CD4-positive, alpha-beta T cell treated with Interleukin-10 for 1 hour (primary cell): ENCODE measurements at regions not wholly inside any gene's neighbourhood (a gene's known extent, or its start where the extent isn't known, plus 50 kb on each side); places are given as distances from the start of the nearest gene placed in this dataset.

ENCODE experiments used
- DNase-seq: peaks from one replicate; pipeline ENCODE4 v3.0.0-alpha.2; 2020

DNA sequence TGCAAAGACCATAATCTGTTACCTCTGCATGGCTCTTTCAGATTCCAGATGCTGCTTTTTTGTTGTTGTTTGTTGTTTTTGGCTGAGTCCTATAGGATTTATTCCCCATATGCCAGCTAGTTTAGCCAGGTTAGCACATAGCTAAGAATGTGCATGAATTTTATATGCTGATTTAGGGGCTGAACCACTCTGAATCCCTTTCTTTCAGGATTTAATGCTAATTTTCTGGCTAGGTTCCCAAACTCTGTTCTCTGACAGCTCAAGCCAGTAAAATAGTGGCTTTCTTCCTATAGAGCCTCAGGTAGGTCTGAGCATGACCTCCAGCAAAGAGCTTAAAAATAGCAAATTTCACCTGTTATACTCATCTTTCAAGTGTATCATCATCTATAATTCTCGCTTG lies 521.4 kb downstream of the CAAP1 start:
- DNase-seq = no peak

DNA sequence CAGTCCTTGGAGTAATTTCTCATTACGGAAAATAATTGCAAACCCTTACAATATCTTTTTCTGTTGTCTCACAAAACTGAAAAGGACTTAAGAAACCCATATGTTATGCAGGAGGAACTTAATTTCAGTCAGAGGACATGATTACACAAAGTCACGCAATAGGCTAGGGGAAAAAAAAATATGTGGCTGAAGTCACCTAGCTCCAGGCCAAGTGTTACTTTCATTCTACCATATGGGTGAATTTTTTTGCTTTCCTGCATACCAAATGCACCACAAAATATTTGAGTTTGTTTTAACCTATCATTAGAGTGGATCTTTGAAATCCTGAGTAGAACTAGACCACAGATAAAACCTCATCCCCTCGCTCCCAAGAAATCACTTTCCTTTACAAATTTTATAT lies 523.5 kb downstream of the CAAP1 start:
- no peak for DNase-seq

DNA sequence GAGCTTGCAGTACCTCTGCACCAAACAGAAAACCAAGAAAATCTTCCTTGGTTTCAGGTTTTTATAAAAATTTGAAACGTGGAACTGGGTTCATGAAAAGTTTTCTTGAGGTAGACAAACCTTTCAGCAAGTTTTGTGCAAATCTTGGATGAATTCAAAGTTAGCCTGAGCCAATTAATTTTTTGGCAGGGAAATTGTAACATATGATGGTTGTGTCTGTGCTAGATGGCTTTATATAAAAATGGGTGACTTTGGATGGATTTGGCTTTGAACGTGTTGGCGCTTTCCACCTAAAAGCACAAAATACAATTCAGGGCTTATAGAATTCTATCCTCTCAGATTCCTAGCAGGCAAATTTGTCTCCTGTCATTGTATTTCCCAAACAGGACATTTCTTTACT lies 524.4 kb downstream of the CAAP1 start:
- no peak for DNase-seq

GRCh38 chr9:26361010-26361409 lies 531.6 kb downstream of the CAAP1 start:
- DNase-seq = no peak

DNA sequence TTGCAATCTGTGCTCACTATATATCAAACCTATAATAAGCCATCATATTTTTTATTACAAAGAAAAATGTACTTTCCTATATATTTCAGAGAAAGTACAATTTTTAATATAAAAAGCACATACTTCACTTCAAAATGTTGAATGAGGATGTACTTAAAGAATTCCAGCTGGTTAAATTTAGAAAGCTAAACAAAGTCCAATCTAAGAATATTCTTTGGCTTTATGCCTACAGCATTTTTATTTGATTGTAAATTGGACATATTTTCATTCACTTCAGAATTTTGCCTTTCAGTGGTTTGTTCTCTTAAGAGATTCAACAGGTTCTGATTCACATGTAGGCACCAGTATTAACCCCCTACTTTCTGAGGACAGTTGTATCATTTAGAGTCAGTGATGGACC lies 533.8 kb downstream of the CAAP1 start:
- no peak for DNase-seq

DNA sequence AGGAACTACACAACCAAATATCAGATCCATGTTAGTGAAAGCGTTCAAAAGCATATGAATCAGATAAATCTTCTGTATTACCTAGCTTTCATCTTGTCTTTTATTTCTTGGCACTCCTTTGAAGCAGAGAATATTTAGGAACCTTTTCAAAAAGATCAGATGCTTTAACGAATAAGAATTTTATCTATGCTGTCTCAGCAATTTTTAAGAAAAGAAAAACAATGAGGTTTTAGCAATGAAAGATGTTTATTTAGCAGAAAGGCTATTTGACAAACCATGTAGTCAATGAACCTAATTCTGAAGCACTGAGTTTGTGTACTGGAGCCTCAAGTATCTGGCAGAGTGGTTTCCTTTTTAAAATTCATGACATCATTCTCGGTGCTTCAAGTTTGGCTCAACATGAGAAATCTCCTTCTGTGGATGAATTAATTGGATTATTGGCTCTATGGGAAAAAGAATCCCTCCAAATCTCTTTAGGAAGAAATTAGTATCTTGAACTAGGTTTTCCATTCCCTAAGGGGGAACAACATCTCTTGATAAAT lies 534.7 kb downstream of the CAAP1 start:
- no peak for DNase-seq

GRCh38 chr9:26356491-26356890 lies 536.1 kb downstream of the CAAP1 start:
- DNase-seq = no peak

GRCh38 chr9:26346942-26347477 lies 545.6 kb downstream of the CAAP1 start:
- no peak for DNase-seq

GRCh38 chr9:26341545-26341944 lies 551.1 kb downstream of the CAAP1 start:
- DNase-seq = no peak

DNA sequence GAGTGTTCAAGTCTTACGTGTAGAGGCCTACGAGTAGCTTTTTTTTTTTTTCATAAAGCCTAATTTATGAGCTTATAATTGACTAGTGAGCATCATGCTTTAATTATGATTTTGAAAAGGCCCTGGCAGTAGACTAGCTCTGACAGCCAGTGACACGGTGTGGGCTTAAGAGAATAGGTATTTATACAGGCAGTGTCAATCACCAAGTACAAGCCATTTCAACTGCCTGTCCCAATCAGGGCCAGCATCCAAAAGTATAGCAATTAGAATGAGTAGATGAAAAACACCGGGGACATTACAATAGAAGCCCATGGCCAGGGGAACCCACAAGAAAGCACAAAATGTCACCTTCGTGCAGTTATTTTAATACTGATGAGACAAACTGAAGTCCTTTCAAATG lies 552.8 kb downstream of the CAAP1 start:
- no peak for DNase-seq

DNA sequence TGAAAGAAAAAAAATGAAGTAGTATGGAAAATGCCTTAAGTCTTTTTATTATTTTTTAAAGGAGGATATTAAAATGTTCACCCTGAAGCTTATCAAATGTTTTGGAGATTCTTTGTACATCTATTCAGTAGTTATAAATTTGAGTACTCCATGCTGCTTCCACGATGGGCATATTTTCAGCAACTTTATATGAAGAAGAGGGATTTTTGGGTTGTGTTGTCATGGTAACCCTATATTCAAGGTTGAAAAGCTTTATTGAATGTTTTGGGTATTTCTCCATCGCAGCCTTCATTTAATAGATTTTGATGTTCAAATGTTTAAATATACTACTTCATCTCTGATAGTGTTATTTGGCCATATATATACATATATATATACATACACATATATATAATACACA lies 557.5 kb downstream of the CAAP1 start:
- DNase-seq = no peak

DNA sequence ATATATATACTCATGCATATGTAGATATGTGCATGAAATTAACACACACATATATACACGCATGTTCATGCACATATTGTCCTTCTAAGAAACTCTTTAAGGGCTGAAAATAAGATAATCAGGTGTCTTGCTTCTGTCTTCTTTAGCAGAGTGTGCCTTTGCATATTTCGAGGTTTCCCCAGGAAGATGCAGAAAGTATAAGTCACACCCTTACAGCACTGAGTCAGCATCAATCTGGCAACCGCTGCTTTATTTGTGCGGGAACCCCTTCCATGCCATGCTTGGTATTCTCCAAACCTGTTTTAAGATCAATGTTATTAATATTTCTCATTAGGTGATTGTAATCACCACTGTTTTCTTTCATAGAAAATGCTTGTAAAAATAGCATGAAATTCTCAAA lies 557.9 kb downstream of the CAAP1 start:
- DNase-seq = no peak

DNA sequence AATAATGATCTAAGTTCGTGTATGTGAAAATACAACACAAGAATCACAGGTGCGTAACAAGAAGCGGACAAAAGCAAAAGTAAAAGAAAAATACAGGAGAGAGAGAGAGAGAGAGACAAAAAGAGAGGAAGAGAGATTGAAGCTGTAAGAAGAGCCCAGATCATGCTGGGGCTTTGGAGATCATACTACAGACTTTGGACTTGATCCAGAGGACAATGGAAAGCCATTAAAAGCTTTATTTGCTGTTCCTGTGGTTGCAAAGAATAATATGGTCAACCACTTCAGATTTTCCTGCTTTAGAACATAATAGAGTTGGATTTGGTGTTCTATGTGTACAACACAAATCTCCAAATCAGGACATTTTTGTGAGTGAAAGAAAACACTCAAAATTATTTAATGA lies 561.4 kb downstream of the CAAP1 start:
- DNase-seq = no peak

- DNase-seq = no peak
These were observed 562.6 kb downstream of the CAAP1 start for GRCh38 chr9:26329974-26330373.

- DNase-seq = no peak
These were observed 566.0 kb downstream of the CAAP1 start for GRCh38 chr9:26326563-26326962.

- DNase-seq = no peak
These were observed 567.2 kb downstream of the CAAP1 start for GRCh38 chr9:26325444-26325829.

- DNase-seq = no peak
These were observed 567.7 kb downstream of the CAAP1 start for GRCh38 chr9:26324786-26325443.

DNA sequence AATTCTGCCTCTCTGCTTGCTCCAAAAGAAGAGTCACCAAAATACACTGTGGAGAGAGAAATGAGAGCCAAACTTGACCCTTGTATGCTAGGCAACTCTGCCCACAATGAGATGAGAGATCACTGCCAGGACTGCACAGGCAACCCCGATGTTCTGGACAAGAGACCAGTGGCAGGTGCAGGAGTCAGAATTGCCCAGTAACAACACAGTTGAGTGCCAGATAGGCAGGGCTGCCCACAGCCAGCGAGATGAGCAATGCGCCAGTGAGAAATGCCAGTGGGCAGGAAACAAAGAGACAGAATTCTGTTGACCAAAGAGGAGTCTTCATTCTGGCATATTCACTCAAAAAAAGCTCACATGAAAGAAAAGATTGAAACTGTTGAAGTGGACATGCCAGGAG lies 570.7 kb downstream of the CAAP1 start:
- DNase-seq = no peak

DNA sequence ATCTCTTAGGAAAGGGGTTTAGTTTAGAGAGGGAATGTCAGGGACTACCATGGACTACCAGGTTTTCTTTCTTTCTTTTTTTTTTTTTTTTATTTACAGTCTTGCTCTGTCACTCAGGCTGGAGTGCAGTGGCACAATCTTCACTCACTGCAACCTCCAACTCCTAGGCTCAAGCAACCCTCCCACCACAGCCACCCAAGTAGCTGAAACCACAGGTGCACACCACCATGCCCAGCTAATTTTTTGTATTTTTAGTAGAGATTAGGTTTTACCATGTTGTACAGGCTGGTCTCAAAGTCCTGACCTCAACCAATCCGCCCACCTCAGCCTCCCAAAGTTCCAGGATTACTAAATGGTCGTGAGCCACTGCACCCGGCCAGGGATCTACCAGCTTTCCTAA lies 572.7 kb downstream of the CAAP1 start:
- no peak for DNase-seq

- DNase-seq = no peak
These were observed 579.5 kb downstream of the CAAP1 start for GRCh38 chr9:26313108-26313507.

DNA sequence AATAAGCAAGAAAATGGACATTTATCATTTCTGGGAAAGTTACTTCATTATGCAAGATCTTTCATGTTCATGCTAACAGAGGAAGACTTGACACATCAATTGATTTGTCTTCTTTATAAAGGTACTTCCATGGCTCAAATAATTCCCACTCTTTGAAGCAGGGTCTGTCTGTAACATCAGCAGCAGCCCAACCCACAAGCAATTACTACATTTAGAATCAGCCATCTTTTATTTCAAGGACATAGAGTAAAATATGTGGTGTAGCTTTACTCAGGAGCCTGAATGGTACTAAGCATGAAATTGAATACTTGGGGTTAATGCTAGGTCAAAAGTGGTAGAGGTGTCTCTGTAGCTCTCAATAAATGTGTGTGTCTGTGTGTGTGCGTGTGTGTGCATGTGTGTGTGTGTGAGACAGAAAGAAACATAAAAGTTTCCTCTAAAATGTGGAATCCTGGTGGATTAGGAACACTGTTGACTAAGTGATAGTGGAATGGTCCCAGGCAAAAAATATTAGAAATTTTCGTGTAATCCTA lies 581.1 kb downstream of the CAAP1 start:
- no peak for DNase-seq

GRCh38 chr9:26310294-26310693 lies 582.3 kb downstream of the CAAP1 start:
- DNase-seq = no peak

DNA sequence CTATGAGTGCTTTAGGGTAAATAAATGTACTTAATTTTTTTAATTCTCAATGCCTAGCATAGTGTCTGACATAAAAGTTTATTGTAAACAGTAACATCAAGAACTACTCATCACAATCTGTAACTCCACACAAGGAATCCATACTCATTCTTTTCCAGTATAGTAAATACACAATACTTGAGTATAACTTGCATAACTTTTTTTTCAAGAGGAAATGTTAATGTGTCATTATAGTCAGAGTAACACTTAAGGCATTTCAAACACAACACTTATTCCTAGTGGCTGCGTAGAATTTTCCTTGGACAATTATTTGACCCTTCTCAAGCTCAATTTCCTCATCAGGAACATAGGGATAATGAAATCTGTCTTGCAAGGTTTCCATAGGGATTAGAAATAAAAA lies 584.3 kb downstream of the CAAP1 start:
- DNase-seq = no peak

- no peak for DNase-seq
These were observed 590.9 kb downstream of the CAAP1 start for GRCh38 chr9:26301659-26302058.

- no peak for DNase-seq
These were observed 591.6 kb downstream of the CAAP1 start for GRCh38 chr9:26301046-26301445.
